Kidney (tissue), 13 donors: ENCODE measurements at regions not wholly inside any gene's neighbourhood (a gene's known extent, or its start where the extent isn't known, plus 50 kb on each side); places are given as distances from the start of the nearest gene placed in this dataset.

Experiments
- DNase-seq, 5 donors: peaks; one replicate each; pipeline ENCODE4 v3.0.0-alpha.2; 2013 to 2020
- FAIRE-seq: peaks from 2 replicates; lab custom pipeline; 2012; peaks lifted over from hg19 to GRCh38; lab: Jason Lieb, UNC
- H3K27ac ChIP-seq, 2 donors: one replicate each; pipeline ENCODE4 v1.7.0; 2013; ENCODE audit warnings: low read depth in 2 of 2, low read length in 2 of 2, inconsistent platforms in 1 of 2
- H3K27me3 ChIP-seq: one replicate; pipeline ENCODE4 v1.7.1; 2013; ENCODE audit warnings: low read length, inconsistent platforms; ENCODE audit not compliant: control insufficient read depth, insufficient read depth
- H3K36me3 ChIP-seq, 3 donors: one replicate each; pipeline versions ENCODE4 v1.7.0 to v1.7.1; 2013; ENCODE audit warnings: low read length in 3 of 3, control low read depth in 1 of 3, inconsistent platforms in 1 of 3; ENCODE audit not compliant: insufficient read depth in 3 of 3, control insufficient read depth in 2 of 3
- H3K4me1 ChIP-seq, 3 donors: one replicate each; pipeline versions ENCODE4 v1.7.0 to v1.7.1; 2013; ENCODE audit warnings: low read length in 3 of 3, inconsistent platforms in 1 of 3, low read depth in 1 of 3; ENCODE audit not compliant: control insufficient read depth in 2 of 3, insufficient read depth in 2 of 3
- H3K4me3 ChIP-seq, 3 donors: one replicate each; pipeline versions ENCODE4 v1.7.0 to v1.8.1; 2013; ENCODE audit warnings: low read length in 3 of 3, control low read depth in 1 of 3, inconsistent platforms in 1 of 3
- H3K9ac ChIP-seq, 3 donors: one replicate each; pipeline versions ENCODE4 v1.7.0 to v1.7.1; 2013; ENCODE audit warnings: low read length in 3 of 3, control low read depth in 1 of 3, inconsistent platforms in 1 of 3
- H3K9me3 ChIP-seq, 3 donors: one replicate each; pipeline versions ENCODE4 v1.7.0 to v1.7.1; 2013; ENCODE audit warnings: low read length in 3 of 3, control low read depth in 1 of 3, inconsistent platforms in 1 of 3; ENCODE audit not compliant: control insufficient read depth in 2 of 3, insufficient read depth in 1 of 3
- intact Hi-C: fragments of 100-400 bp; cut with DNase I; formaldehyde crosslinking; loops from one replicate; pipeline ENCODE4 v1.11.1; 2022
- TF ChIP-seq, protein P1 (sequence below): IDR thresholded peaks from 3 replicates; pipeline ENCODE4 v1.5.1; 2012; ENCODE audit warnings: mild to moderate bottlenecking, moderate library complexity, borderline replicate concordance; ENCODE audit not compliant: insufficient read depth; ENCODE audit errors: extremely low read depth
- donor health status: control.
- donor health status: control.
- donor health status: control.
- donor health status: control.
- donor health status: control.
- donor health status: DM: yes; HTN: yes; CAD: no.
- donor health status: Normal renal cell carcinoma (clear cell type).

DNA sequence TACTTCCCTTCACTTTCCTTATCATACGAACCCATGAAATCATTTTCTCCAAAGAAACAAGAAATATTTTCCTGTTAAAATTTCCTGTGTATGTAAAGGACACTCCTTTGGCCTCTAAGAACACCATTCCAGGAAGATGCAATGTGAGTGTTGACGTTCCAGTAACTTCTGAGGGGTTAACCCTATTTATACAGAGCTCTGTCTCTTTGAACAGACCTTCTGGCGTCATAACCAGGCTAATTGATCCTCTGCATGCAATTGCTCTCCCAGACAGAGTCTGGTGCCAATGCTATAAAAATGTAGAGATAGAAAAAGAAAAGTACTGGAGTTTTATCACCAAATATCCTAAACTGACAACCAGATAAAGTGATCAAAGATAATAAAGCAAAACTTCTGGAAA is 218.5 kb downstream of the TLE1 start:
- no peaks in the 10 kb centered on the region for H3K27me3 ChIP-seq
- H3K9me3 ChIP-seq: no peaks in the 10 kb centered on the region
- no peaks in the 10 kb centered on the region for H3K36me3 ChIP-seq
- no peak overlapping the region for H3K27ac ChIP-seq
- H3K4me3 ChIP-seq: no peak overlapping the region
- intact Hi-C loops: no loop called here
- FAIRE-seq: no peak
- TF ChIP-seq, protein P1, sequence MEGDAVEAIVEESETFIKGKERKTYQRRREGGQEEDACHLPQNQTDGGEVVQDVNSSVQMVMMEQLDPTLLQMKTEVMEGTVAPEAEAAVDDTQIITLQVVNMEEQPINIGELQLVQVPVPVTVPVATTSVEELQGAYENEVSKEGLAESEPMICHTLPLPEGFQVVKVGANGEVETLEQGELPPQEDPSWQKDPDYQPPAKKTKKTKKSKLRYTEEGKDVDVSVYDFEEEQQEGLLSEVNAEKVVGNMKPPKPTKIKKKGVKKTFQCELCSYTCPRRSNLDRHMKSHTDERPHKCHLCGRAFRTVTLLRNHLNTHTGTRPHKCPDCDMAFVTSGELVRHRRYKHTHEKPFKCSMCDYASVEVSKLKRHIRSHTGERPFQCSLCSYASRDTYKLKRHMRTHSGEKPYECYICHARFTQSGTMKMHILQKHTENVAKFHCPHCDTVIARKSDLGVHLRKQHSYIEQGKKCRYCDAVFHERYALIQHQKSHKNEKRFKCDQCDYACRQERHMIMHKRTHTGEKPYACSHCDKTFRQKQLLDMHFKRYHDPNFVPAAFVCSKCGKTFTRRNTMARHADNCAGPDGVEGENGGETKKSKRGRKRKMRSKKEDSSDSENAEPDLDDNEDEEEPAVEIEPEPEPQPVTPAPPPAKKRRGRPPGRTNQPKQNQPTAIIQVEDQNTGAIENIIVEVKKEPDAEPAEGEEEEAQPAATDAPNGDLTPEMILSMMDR: no peak
- no peaks in the 10 kb centered on the region for H3K4me1 ChIP-seq
- no peak overlapping the region for H3K9ac ChIP-seq
- DNase-seq: no peak

DNA sequence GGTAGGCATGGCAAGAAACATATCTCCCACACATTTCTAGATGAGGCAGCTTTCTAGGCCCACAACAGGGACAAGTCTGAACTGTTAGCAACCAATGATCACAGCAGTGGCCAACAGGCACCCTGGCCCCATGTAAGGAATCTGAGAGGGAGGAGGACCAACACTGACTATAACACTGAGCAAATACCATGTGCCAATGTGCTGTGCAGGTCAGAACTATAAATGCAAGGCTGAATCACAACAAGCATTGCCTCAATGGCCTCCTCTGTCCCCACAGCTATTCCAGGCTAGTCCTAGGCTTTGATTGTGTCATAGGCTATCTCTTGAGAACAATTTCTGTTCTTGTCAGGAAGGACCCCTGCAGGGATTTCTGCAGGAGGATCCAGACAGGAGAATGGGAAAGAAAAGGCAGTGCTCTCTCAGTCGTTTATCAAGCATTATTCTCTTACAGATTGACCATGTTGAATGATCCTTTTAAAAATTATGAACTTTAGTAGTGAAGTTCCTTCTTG is 221.2 kb downstream of the TLE1 start:
- H3K4me3 ChIP-seq: no peak overlapping the region
- H3K27ac ChIP-seq: no peak overlapping the region
- H3K36me3 ChIP-seq: no peaks in the 10 kb centered on the region
- H3K9me3 ChIP-seq: no peaks in the 10 kb centered on the region
- DNase-seq: no peak
- TF ChIP-seq, protein P1: no peak
- no peaks in the 10 kb centered on the region for H3K27me3 ChIP-seq
- H3K9ac ChIP-seq: no peak overlapping the region
- no peak for FAIRE-seq
- intact Hi-C loops: no loop called here
- H3K4me1 ChIP-seq: no peaks in the 10 kb centered on the region

DNA sequence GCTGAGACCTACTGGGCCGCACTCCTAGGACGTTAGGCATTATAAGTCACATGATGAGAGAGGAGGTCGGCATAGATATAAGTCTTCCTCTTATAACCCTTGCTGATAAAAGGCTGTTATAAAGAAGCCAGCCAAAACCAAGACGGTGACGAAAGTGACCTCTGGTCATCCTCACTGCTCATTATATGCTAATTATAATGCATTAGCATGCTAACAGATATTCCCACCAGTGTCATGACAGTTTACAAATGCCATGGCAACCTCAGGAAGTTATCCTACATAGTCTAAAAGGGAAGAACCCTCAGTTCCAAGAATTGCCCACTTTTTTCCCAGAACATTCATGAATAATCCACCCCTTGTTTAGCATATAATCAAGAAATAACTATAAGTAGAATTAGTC is 222.4 kb downstream of the TLE1 start:
- DNase-seq: no peak
- Histone ChIP-seq H3K27me3 (no peaks in the 10 kb centered on the region), H3K4me1 (no peaks in the 10 kb centered on the region), H3K9me3 (no peaks in the 10 kb centered on the region), H3K27ac (no peak overlapping the region), H3K4me3 (no peak overlapping the region), H3K9ac (no peak overlapping the region), H3K36me3 (no peaks in the 10 kb centered on the region)
- TF ChIP-seq, protein P1: no peak
- intact Hi-C loops: no loop called here
- FAIRE-seq: no peak

DNA sequence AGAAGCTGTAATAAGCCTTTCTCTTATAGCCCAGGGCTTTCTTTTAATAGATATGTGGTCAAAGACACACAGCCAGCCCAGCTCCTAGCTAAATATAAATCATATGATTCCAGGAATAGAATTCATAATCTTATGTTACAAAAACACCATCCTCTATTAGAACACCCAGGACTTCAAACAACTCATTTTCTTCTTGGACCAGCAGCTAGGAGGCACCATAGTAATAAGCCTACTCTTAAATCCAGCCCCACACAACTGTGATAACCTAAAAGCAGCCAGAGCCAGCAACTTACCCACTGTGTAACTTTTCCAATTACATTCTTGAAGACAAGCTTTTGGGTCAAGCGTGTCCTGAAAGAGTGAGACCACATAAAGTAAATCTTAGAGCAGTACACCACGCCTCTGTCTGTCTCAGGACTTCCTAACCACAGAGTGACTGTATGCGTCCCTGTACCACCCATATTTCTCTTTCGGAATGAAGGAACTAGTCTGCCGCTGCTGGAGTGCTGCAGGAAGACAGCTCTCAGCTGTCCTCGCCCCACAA is 223.8 kb downstream of the TLE1 start:
- H3K9me3 ChIP-seq: no peaks in the 10 kb centered on the region
- no peak overlapping the region for H3K27ac ChIP-seq
- peak in 1 of 5 donors; percentile 37 for DNase-seq
- H3K36me3 ChIP-seq: no peaks in the 10 kb centered on the region
- intact Hi-C loops: no loop called here
- FAIRE-seq: no peak
- H3K27me3 ChIP-seq: no peaks in the 10 kb centered on the region
- H3K9ac ChIP-seq: no peak overlapping the region
- TF ChIP-seq, protein P1: no peak
- H3K4me3 ChIP-seq: no peak overlapping the region
- H3K4me1 ChIP-seq: no peaks in the 10 kb centered on the region
